HS-27A (cell line): ENCODE measurements at regions not wholly inside any gene's neighbourhood (a gene's known extent, or its start where the extent isn't known, plus 50 kb on each side); places are given as distances from the start of the nearest gene placed in this dataset.
"Not testable (repeated sequence)": the region's sequence is repeated elsewhere in the genome, so short reads cannot be mapped to it uniquely, and the experiment has no call there.

Experiments used
- DNase-seq: peaks from one replicate; pipeline ENCODE4 v3.0.0-alpha.2; 2012; ENCODE audit warnings: low read depth, missing footprints

- DNase-seq: no peak
Measured at GRCh38 chr2:220696280-220696669, 875.8 kb downstream of the EPHA4 start.

GRCh38 chr2:220697011-220697410 lies 875.1 kb downstream of the EPHA4 start:
- no peak for DNase-seq

- DNase-seq: no peak
Measured at GRCh38 chr2:220701115-220701514, 871.0 kb downstream of the EPHA4 start.

- no peak for DNase-seq
Measured at GRCh38 chr2:220703279-220703678, 868.8 kb downstream of the EPHA4 start.

GRCh38 chr2:220704081-220704480 lies 868.0 kb downstream of the EPHA4 start:
- no peak for DNase-seq

- DNase-seq: no peak
Measured at GRCh38 chr2:220704810-220705209, 867.3 kb downstream of the EPHA4 start.

- DNase-seq: no peak
Measured at GRCh38 chr2:220705678-220706077, 866.4 kb downstream of the EPHA4 start.

GRCh38 chr2:220707261-220707660 lies 864.8 kb downstream of the EPHA4 start:
- no peak for DNase-seq

- no peak for DNase-seq
Measured at GRCh38 chr2:220708366-220708765, 863.7 kb downstream of the EPHA4 start.

GRCh38 chr2:220717283-220717682 lies 854.8 kb downstream of the EPHA4 start:
- no peak for DNase-seq

- DNase-seq: no peak
Measured at GRCh38 chr2:220736778-220737177, 835.3 kb downstream of the EPHA4 start.

GRCh38 chr2:220743203-220743602 lies 828.9 kb downstream of the EPHA4 start:
- DNase-seq: no peak

- DNase-seq: no peak
Measured at GRCh38 chr2:220744861-220745260, 827.2 kb downstream of the EPHA4 start.

GRCh38 chr2:220745682-220746081 lies 826.4 kb downstream of the EPHA4 start:
- DNase-seq: no peak

GRCh38 chr2:220747736-220748135 lies 824.4 kb downstream of the EPHA4 start:
- DNase-seq: no peak

GRCh38 chr2:220748875-220749479 lies 823.1 kb downstream of the EPHA4 start:
- no peak for DNase-seq

- DNase-seq: no peak
Measured at GRCh38 chr2:220753486-220753885, 818.6 kb downstream of the EPHA4 start.

GRCh38 chr2:220756653-220757052 lies 815.5 kb downstream of the EPHA4 start:
- no peak for DNase-seq

GRCh38 chr2:220758376-220758775 lies 813.7 kb downstream of the EPHA4 start:
- DNase-seq: not testable (repeated sequence)

GRCh38 chr2:220764171-220764570 lies 807.9 kb downstream of the EPHA4 start:
- no peak for DNase-seq

GRCh38 chr2:220767591-220768255 lies 804.4 kb downstream of the EPHA4 start:
- no peak for DNase-seq

- DNase-seq: no peak
Measured at GRCh38 chr2:220775856-220776488, 796.1 kb downstream of the EPHA4 start.

- not testable (repeated sequence) for DNase-seq
Measured at GRCh38 chr2:220779076-220779475, 793.0 kb downstream of the EPHA4 start.

GRCh38 chr2:220779511-220779910 lies 792.6 kb downstream of the EPHA4 start:
- DNase-seq: no peak
